ENCODE measurements at regions not wholly inside any gene's neighbourhood (a gene's known extent, or its start where the extent isn't known, plus 50 kb on each side); places are given as distances from the start of the nearest gene placed in this dataset.
"Not testable (repeated sequence)": the region's sequence is repeated elsewhere in the genome, so short reads cannot be mapped to it uniquely, and the experiment has no call there.

- DNase-seq (ENCODE audit: low spot score), result no peak
- in situ Hi-C loops (cut with HindIII; ENCODE audit: low sequenced_read_pairs), result no loop called here
These were observed 399.8 kb upstream of the SALL1 start for GRCh38 chr16:51550800-51551347.

GRCh38 chr16:51549836-51550235 is 398.8 kb upstream of the SALL1 start:
- no peak for DNase-seq (ENCODE audit: low spot score)
- in situ Hi-C loops (cut with HindIII; ENCODE audit: low sequenced_read_pairs), result no loop called here

GRCh38 chr16:51545951-51546350 is 394.9 kb upstream of the SALL1 start:
- no peak for DNase-seq (ENCODE audit: low spot score)
- in situ Hi-C loops (cut with HindIII; ENCODE audit: low sequenced_read_pairs), result no loop called here

- no peak for DNase-seq (ENCODE audit: low spot score)
- in situ Hi-C loops (cut with HindIII; ENCODE audit: low sequenced_read_pairs), result no loop called here
These were observed 393.9 kb upstream of the SALL1 start for GRCh38 chr16:51544851-51545467.

GRCh38 chr16:51543971-51544370 is 392.9 kb upstream of the SALL1 start:
- in situ Hi-C loops (cut with HindIII; ENCODE audit: low sequenced_read_pairs), result no loop called here
- DNase-seq (ENCODE audit: low spot score), result no peak

- DNase-seq (ENCODE audit: low spot score), result no peak
- in situ Hi-C loops (cut with HindIII; ENCODE audit: low sequenced_read_pairs), result no loop called here
These were observed 392.1 kb upstream of the SALL1 start for GRCh38 chr16:51542981-51543815.

- no peak for DNase-seq (ENCODE audit: low spot score)
- in situ Hi-C loops (cut with HindIII; ENCODE audit: low sequenced_read_pairs), result no loop called here
These were observed 389.2 kb upstream of the SALL1 start for GRCh38 chr16:51540259-51540658.

- in situ Hi-C loops (cut with HindIII; ENCODE audit: low sequenced_read_pairs), result no loop called here
- DNase-seq (ENCODE audit: low spot score), result no peak
These were observed 387.8 kb upstream of the SALL1 start for GRCh38 chr16:51538707-51539498.

- in situ Hi-C loops (cut with HindIII; ENCODE audit: low sequenced_read_pairs), result no loop called here
- no peak for DNase-seq (ENCODE audit: low spot score)
These were observed 384.5 kb upstream of the SALL1 start for GRCh38 chr16:51535591-51535990.

GRCh38 chr16:51532551-51532950 is 381.5 kb upstream of the SALL1 start:
- in situ Hi-C loops (cut with HindIII; ENCODE audit: low sequenced_read_pairs), result no loop called here
- no peak for DNase-seq (ENCODE audit: low spot score)

- DNase-seq (ENCODE audit: low spot score), result no peak
- in situ Hi-C loops (cut with HindIII; ENCODE audit: low sequenced_read_pairs), result no loop called here
These were observed 380.2 kb upstream of the SALL1 start for GRCh38 chr16:51531271-51531670.

GRCh38 chr16:51527349-51527748 is 376.3 kb upstream of the SALL1 start:
- DNase-seq (ENCODE audit: low spot score), result no peak
- in situ Hi-C loops (cut with HindIII; ENCODE audit: low sequenced_read_pairs), result no loop called here

- DNase-seq (ENCODE audit: low spot score), result no peak
- in situ Hi-C loops (cut with HindIII; ENCODE audit: low sequenced_read_pairs), result no loop called here
These were observed 375.6 kb upstream of the SALL1 start for GRCh38 chr16:51526621-51527020.

GRCh38 chr16:51524555-51525373 is 373.7 kb upstream of the SALL1 start:
- peak; percentile 25 for DNase-seq (ENCODE audit: low spot score)

GRCh38 chr16:51524070-51524469 is 373.0 kb upstream of the SALL1 start:
- in situ Hi-C loops (cut with HindIII; ENCODE audit: low sequenced_read_pairs), result no loop called here
- DNase-seq (ENCODE audit: low spot score), result no peak

More at GRCh38 chr16:51524555-51525373, 373.7 kb upstream of the SALL1 start:
- in situ Hi-C loops (cut with HindIII; ENCODE audit: low sequenced_read_pairs), result no loop called here

- DNase-seq (ENCODE audit: low spot score), result no peak
- in situ Hi-C loops (cut with HindIII; ENCODE audit: low sequenced_read_pairs), result no loop called here
These were observed 372.3 kb upstream of the SALL1 start for GRCh38 chr16:51523400-51523799.

- no peak for DNase-seq (ENCODE audit: low spot score)
- in situ Hi-C loops (cut with HindIII; ENCODE audit: low sequenced_read_pairs), result no loop called here
These were observed 371.8 kb upstream of the SALL1 start for GRCh38 chr16:51522902-51523301.

- in situ Hi-C loops (cut with HindIII; ENCODE audit: low sequenced_read_pairs), result not testable (repeated sequence)
These were observed 365.9 kb upstream of the SALL1 start for GRCh38 chr16:51516960-51517359.

GRCh38 chr16:51510416-51510815 is 359.3 kb upstream of the SALL1 start:
- no peak for DNase-seq (ENCODE audit: low spot score)
- in situ Hi-C loops (cut with HindIII; ENCODE audit: low sequenced_read_pairs), result no loop called here

More at GRCh38 chr16:51516960-51517359, 365.9 kb upstream of the SALL1 start:
- not testable (repeated sequence) for DNase-seq (ENCODE audit: low spot score)
